ENCODE measurements at regions not wholly inside any gene's neighbourhood (a gene's known extent, or its start where the extent isn't known, plus 50 kb on each side); places are given as distances from the start of the nearest gene placed in this dataset.

GRCh38 chrX:42519666-42520231 is 258.2 kb downstream of the PPP1R2C start:
- peak; percentile 1 to 4 (median 2) for DNase-seq (ENCODE audit: extremely low read depth in 1 of 4, low spot score in 3 of 4)
- Histone ChIP-seq H3K27me3 (ENCODE audit: control insufficient read depth in 2 of 2, insufficient read depth in 2 of 2, low read length in 2 of 2) (no peaks in the 10 kb centered on the region), H3K9ac (ENCODE audit: insufficient read depth in 1 of 2, low read depth in 2 of 2, low read length in 2 of 2) (no peak overlapping the region), H3K4me1 (replicated peaks in 1 of 2; ENCODE audit: control insufficient read depth in 2 of 2, insufficient read depth in 2 of 2, low read length in 2 of 2) (no peaks in the 10 kb centered on the region), H3K27ac (ENCODE audit: extremely low read depth, low read depth, low read length) (no peak overlapping the region), H3K4me2 (ENCODE audit: insufficient read depth, low read length) (no peak overlapping the region), H3K36me3 (ENCODE audit: control insufficient read depth, insufficient read depth, low read length) (no peaks in the 10 kb centered on the region), H3K79me2 (ENCODE audit: control insufficient read depth, insufficient read depth, low read length) (no peaks in the 10 kb centered on the region), H3K9me1 (ENCODE audit: control insufficient read depth, insufficient read depth, low read length) (no peaks in the 10 kb centered on the region), H2AFZ (ENCODE audit: low read depth, low read length) (no peak overlapping the region), H4K20me1 (replicated peaks; ENCODE audit: control insufficient read depth, insufficient read depth, low read length) (no peaks in the 10 kb centered on the region), H3K9me3 (replicated peaks; ENCODE audit: control insufficient read depth, insufficient read depth, low read depth, low read length) (no peaks in the 10 kb centered on the region), H3K4me3 (no peak overlapping the region)
- ChIA-PET CTCF (ENCODE audit: low intra/inter-chr PET ratio) (no interaction called here), POLR2A (no interaction called here)
- 0% methylated on average over 1 of the region's 1 CpG for WGBS (ENCODE audit: insufficient coverage, low coverage, missing lambda C conversion rate)
- intact Hi-C loops (cut with micrococcal nuclease), result no loop called here
- no peak for FAIRE-seq
- no peak for ATAC-seq
- in situ Hi-C loops (cut with MboI), result no loop called here
- TF ChIP-seq NFIC (IDR thresholded peaks at IDR 0.05), result peak; percentile 35; the same call in 1 of the 2 replicates
- no peak for TF ChIP-seq ZZZ3 (IDR thresholded peaks at IDR 0.05)
- no TSS peak for BruUV-seq (replicated peaks)

GRCh38 chrX:42515939-42516338 is 262.0 kb downstream of the PPP1R2C start:
- Histone ChIP-seq H2AFZ (ENCODE audit: low read depth, low read length) (no peak overlapping the region), H3K36me3 (ENCODE audit: control insufficient read depth, insufficient read depth, low read length) (no peaks in the 10 kb centered on the region), H3K4me1 (replicated peaks in 1 of 2; ENCODE audit: control insufficient read depth in 2 of 2, insufficient read depth in 2 of 2, low read length in 2 of 2) (no peaks in the 10 kb centered on the region), H3K4me2 (ENCODE audit: insufficient read depth, low read length) (no peak overlapping the region), H3K79me2 (ENCODE audit: control insufficient read depth, insufficient read depth, low read length) (no peaks in the 10 kb centered on the region), H3K4me3 (no peak overlapping the region), H4K20me1 (replicated peaks; ENCODE audit: control insufficient read depth, insufficient read depth, low read length) (no peaks in the 10 kb centered on the region), H3K9me3 (replicated peaks; ENCODE audit: control insufficient read depth, insufficient read depth, low read depth, low read length) (no peaks in the 10 kb centered on the region), H3K9me1 (ENCODE audit: control insufficient read depth, insufficient read depth, low read length) (no peaks in the 10 kb centered on the region), H3K9ac (ENCODE audit: insufficient read depth in 1 of 2, low read depth in 2 of 2, low read length in 2 of 2) (no peak overlapping the region), H3K27ac (ENCODE audit: extremely low read depth, low read depth, low read length) (no peak overlapping the region), H3K27me3 (ENCODE audit: control insufficient read depth in 2 of 2, insufficient read depth in 2 of 2, low read length in 2 of 2) (no peaks in the 10 kb centered on the region)
- in situ Hi-C loops (cut with MboI), result no loop called here
- ChIA-PET CTCF (ENCODE audit: low intra/inter-chr PET ratio) (no interaction called here), POLR2A (interaction anchor here (1.0 kb wide), 1 partner anchor 15 kb away, joined by 3 read pairs; no protein-coding TSS in a partner anchor)
- TF ChIP-seq HIVEP1 (CRISPR knock-in tag; IDR thresholded peaks at IDR 0.05), result no peak
- TF ChIP-seq PATZ1 (CRISPR knock-in tag; IDR thresholded peaks at IDR 0.05; ENCODE audit: borderline replicate concordance), result no peak
- no peak for TF ChIP-seq RAD21 (CRISPR knock-in tag; conservative IDR thresholded peaks at IDR 0.05 in 1 of 2, IDR thresholded peaks at IDR 0.05 in 1 of 2)
- TF ChIP-seq E2F4 (CRISPR knock-in tag; IDR thresholded peaks at IDR 0.05; ENCODE audit: low read depth), result no peak
- DNase-seq (ENCODE audit: extremely low read depth in 1 of 4, low spot score in 3 of 4) (no peak), ATAC-seq (no peak), FAIRE-seq (no peak)
- intact Hi-C loops (cut with micrococcal nuclease), result no loop called here
- WGBS (ENCODE audit: insufficient coverage, low coverage, missing lambda C conversion rate), result 0% methylated on average over 1 of the region's 1 CpG
- BruUV-seq (replicated peaks), result no TSS peak
